H9 (cell line): ENCODE measurements at regions not wholly inside any gene's neighbourhood (a gene's known extent, or its start where the extent isn't known, plus 50 kb on each side); places are given as distances from the start of the nearest gene placed in this dataset.

Experiments
- DNase-seq: peaks from one replicate; pipeline ENCODE4 v3.0.0-alpha.2; 2017
- H2AFZ ChIP-seq: one replicate; pipeline ENCODE4 v1.6.1; 2013; ENCODE audit warnings: mild to moderate bottlenecking, low read length, control low read depth, moderate library complexity
- H2AK5ac ChIP-seq: 2 replicates; pipeline ENCODE4 v1.6.1; 2013; ENCODE audit warnings: low read length, control low read depth, mixed read lengths; ENCODE audit not compliant: insufficient read length
- H2BK120ac ChIP-seq: one replicate; pipeline ENCODE4 v1.6.1; 2013; ENCODE audit warnings: low read depth, mild to moderate bottlenecking, low read length, control low read depth, inconsistent platforms; ENCODE audit not compliant: poor library complexity, severe bottlenecking
- H2BK12ac ChIP-seq: 2 replicates; pipeline ENCODE4 v1.6.1; 2013; ENCODE audit warnings: low read length, control low read depth, mixed read lengths, low read depth; ENCODE audit not compliant: insufficient read length
- H2BK15ac ChIP-seq: 2 replicates; pipeline ENCODE4 v1.6.1; 2013; ENCODE audit warnings: low read depth, low read length, control low read depth
- H2BK20ac ChIP-seq: one replicate; pipeline ENCODE4 v1.6.1; 2013; ENCODE audit warnings: low read depth, mild to moderate bottlenecking, low read length, control low read depth, inconsistent platforms; ENCODE audit not compliant: poor library complexity, severe bottlenecking
- H2BK5ac ChIP-seq: 2 replicates; pipeline ENCODE4 v1.6.1; 2013; ENCODE audit warnings: low read length, control low read depth, mixed read lengths; ENCODE audit not compliant: insufficient read length
- H3K14ac ChIP-seq: 2 replicates; pipeline ENCODE4 v1.6.1; 2013; ENCODE audit warnings: low read length, control low read depth; ENCODE audit not compliant: insufficient read depth
- H3K18ac ChIP-seq: 2 replicates; pipeline ENCODE4 v1.6.1; 2013; ENCODE audit warnings: low read depth, mild to moderate bottlenecking, mixed read lengths, low read length, control low read depth; ENCODE audit not compliant: insufficient read length
- H3K23ac ChIP-seq: 2 replicates; pipeline ENCODE4 v1.6.1; 2013; ENCODE audit warnings: low read length, control low read depth, mixed read lengths, low read depth; ENCODE audit not compliant: insufficient read length
- H3K23me2 ChIP-seq: 2 replicates; pipeline ENCODE4 v1.6.1; 2013; ENCODE audit warnings: low read depth, mild to moderate bottlenecking, mixed read lengths, low read length, control low read depth; ENCODE audit not compliant: insufficient read length, poor library complexity, severe bottlenecking
- H3K27ac ChIP-seq: 2 replicates; pipeline ENCODE4 v1.5.1; 2013; ENCODE audit warnings: low read length, control low read depth, mixed read lengths, low read depth; ENCODE audit not compliant: insufficient read length
- H3K27me3 ChIP-seq: 2 replicates; pipeline ENCODE4 v1.6.1; 2013; ENCODE audit warnings: low read length, control low read depth, inconsistent platforms; ENCODE audit not compliant: insufficient read depth
- H3K4ac ChIP-seq: 2 replicates; pipeline ENCODE4 v1.6.1; 2013; ENCODE audit warnings: low read depth, mild to moderate bottlenecking, control low read depth, inconsistent platforms, low read length, moderate library complexity
- H3K4me1 ChIP-seq: 2 replicates; pipeline ENCODE4 v1.6.1; 2013; ENCODE audit warnings: low read length, control low read depth, inconsistent platforms; ENCODE audit not compliant: insufficient read depth
- H3K4me2 ChIP-seq: 2 replicates; pipeline ENCODE4 v1.6.1; 2013; ENCODE audit warnings: low read length, control low read depth, mixed read lengths; ENCODE audit not compliant: insufficient read length, insufficient read depth
- H3K56ac ChIP-seq: 2 replicates; pipeline ENCODE4 v1.6.1; 2013; ENCODE audit warnings: low read depth, mild to moderate bottlenecking, mixed read lengths, low read length, control low read depth; ENCODE audit not compliant: insufficient read length
- H3K79me1 ChIP-seq: 2 replicates; pipeline ENCODE4 v1.6.1; 2013; ENCODE audit warnings: low read depth, mild to moderate bottlenecking, moderate library complexity, low read length, control low read depth, inconsistent platforms; ENCODE audit not compliant: insufficient read depth, poor library complexity, severe bottlenecking
- H3K79me2 ChIP-seq: 2 replicates; pipeline ENCODE4 v1.6.1; 2013; ENCODE audit warnings: low read length, control low read depth, inconsistent platforms; ENCODE audit not compliant: insufficient read depth
- H3K9ac ChIP-seq: 2 replicates; pipeline ENCODE4 v1.6.1; 2013; ENCODE audit warnings: low read length, control low read depth, mixed read lengths; ENCODE audit not compliant: insufficient read length; ENCODE audit errors: extremely low read depth
- H3K9me3 ChIP-seq: one replicate; pipeline ENCODE4 v1.6.1; 2013; ENCODE audit warnings: low read depth, low read length, inconsistent platforms; ENCODE audit not compliant: control insufficient read depth
- H3T11ph ChIP-seq: one replicate; pipeline ENCODE4 v1.6.1; 2013; ENCODE audit warnings: mild to moderate bottlenecking, low read length, control low read depth, inconsistent platforms
- H4K20me1 ChIP-seq: one replicate; pipeline ENCODE4 v1.6.1; 2013; ENCODE audit not compliant: control insufficient read depth, insufficient read length, insufficient read depth
- H4K5ac ChIP-seq: 2 replicates; pipeline ENCODE4 v1.6.1; 2013; ENCODE audit warnings: low read depth, mild to moderate bottlenecking, mixed read lengths, low read length, control low read depth; ENCODE audit not compliant: insufficient read length
- H4K8ac ChIP-seq: replicated peaks from 2 replicates; pipeline ENCODE4 v1.6.1; 2013; ENCODE audit warnings: low read length, control low read depth, mixed read lengths, low read depth; ENCODE audit not compliant: insufficient read length
- H4K91ac ChIP-seq: 2 replicates; pipeline ENCODE4 v1.6.1; 2013; ENCODE audit warnings: low read depth, mild to moderate bottlenecking, moderate library complexity, mixed read lengths, low read length, control low read depth; ENCODE audit not compliant: insufficient read length
- H3K27ac Mint-ChIP-seq, 3 experiments: 2 replicates in 2 of 3; 3 replicates in 1 of 3; pipeline ENCODE4 v1.8.0; 2020 to 2021; ENCODE audit warnings: mixed read lengths in 3 of 3, mild to moderate bottlenecking in 1 of 3, moderate library complexity in 1 of 3
- H3K27me3 Mint-ChIP-seq: 2 replicates; pipeline ENCODE4 v1.8.0; 2021; ENCODE audit warnings: low read depth, mild to moderate bottlenecking, moderate library complexity, mixed read lengths
- H3K36me3 Mint-ChIP-seq, 3 experiments: 2 replicates in 2 of 3; 3 replicates in 1 of 3; pipeline ENCODE4 v1.8.0; 2020 to 2021; ENCODE audit warnings: low read depth in 3 of 3, mixed read lengths in 3 of 3; ENCODE audit not compliant: insufficient read depth in 1 of 3
- H3K4me1 Mint-ChIP-seq, 2 experiments: 2 replicates each; pipeline ENCODE4 v1.8.0; 2020; ENCODE audit warnings: mixed read lengths in 2 of 2
- H3K4me3 Mint-ChIP-seq, 2 experiments: 2 replicates in 1 of 2; 3 replicates in 1 of 2; pipeline ENCODE4 v1.8.0; 2020 to 2021; ENCODE audit warnings: mild to moderate bottlenecking in 2 of 2, mixed read lengths in 2 of 2, moderate library complexity in 1 of 2
- H3K9me3 Mint-ChIP-seq, 2 experiments: 2 replicates in 1 of 2; 3 replicates in 1 of 2; pipeline ENCODE4 v1.8.0; 2020; ENCODE audit warnings: mild to moderate bottlenecking in 2 of 2, mixed read lengths in 2 of 2, moderate library complexity in 1 of 2
- TF ChIP-seq, protein P1 (sequence below): fragments of 200-600 bp; sonication (generic); conservative IDR thresholded peaks from 3 replicates; pipeline ENCODE4 v1.8.0; 2021; ENCODE audit warnings: antibody characterized with exemption, mild to moderate bottlenecking

DNA sequence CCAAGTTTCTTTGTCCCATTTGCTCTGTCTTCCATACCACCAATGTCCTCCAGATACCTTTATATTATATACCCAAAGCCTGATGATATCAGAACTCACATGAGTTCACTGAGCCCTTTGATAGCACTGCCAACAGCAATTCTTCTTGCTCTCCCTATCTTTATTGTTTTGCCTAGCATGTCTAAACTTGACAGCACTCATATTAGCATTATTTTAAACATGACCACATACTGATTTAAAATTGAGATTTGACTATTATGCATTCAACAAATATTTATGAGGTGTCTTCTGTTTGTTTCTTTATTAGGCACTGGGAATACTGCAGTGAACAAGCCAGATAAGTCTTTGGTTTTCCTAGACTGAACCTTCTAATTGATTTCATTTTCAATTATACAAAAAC lies 587.3 kb upstream of the GCFC2 start:
- no peak overlapping the region for H3T11ph ChIP-seq
- H4K91ac ChIP-seq: no peak overlapping the region
- no peak overlapping the region for H4K8ac ChIP-seq
- no peak for DNase-seq
- no peak overlapping the region for H3K23ac ChIP-seq
- TF ChIP-seq, protein P1, sequence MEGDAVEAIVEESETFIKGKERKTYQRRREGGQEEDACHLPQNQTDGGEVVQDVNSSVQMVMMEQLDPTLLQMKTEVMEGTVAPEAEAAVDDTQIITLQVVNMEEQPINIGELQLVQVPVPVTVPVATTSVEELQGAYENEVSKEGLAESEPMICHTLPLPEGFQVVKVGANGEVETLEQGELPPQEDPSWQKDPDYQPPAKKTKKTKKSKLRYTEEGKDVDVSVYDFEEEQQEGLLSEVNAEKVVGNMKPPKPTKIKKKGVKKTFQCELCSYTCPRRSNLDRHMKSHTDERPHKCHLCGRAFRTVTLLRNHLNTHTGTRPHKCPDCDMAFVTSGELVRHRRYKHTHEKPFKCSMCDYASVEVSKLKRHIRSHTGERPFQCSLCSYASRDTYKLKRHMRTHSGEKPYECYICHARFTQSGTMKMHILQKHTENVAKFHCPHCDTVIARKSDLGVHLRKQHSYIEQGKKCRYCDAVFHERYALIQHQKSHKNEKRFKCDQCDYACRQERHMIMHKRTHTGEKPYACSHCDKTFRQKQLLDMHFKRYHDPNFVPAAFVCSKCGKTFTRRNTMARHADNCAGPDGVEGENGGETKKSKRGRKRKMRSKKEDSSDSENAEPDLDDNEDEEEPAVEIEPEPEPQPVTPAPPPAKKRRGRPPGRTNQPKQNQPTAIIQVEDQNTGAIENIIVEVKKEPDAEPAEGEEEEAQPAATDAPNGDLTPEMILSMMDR: no peak
- H2AK5ac ChIP-seq: no peak overlapping the region
- H2BK5ac ChIP-seq: no peak overlapping the region
- no peak overlapping the region for H3K9ac ChIP-seq
- H3K27me3 ChIP-seq: no peaks in the 10 kb centered on the region
- no peaks in the 10 kb centered on the region for H4K20me1 ChIP-seq
- no peaks in the 10 kb centered on the region for H3K9me3 ChIP-seq
- H3K4me2 ChIP-seq: no peak overlapping the region
- no peaks in the 10 kb centered on the region for H3K23me2 ChIP-seq
- no peaks in the 10 kb centered on the region; a peak in 1 of 5 replicates for H3K9me3 Mint-ChIP-seq
- no peak overlapping the region for H2BK12ac ChIP-seq
- H2BK20ac ChIP-seq: no peak overlapping the region
- no peak overlapping the region for H3K14ac ChIP-seq
- H2BK15ac ChIP-seq: no peak overlapping the region
- H4K5ac ChIP-seq: no peak overlapping the region
- H3K79me1 ChIP-seq: no peaks in the 10 kb centered on the region
- H3K27ac Mint-ChIP-seq: no peak overlapping the region
- no peak overlapping the region for H3K4me3 Mint-ChIP-seq
- H3K4me1 Mint-ChIP-seq: peaks cover 0 to 6% of the 10 kb centered on the region in 2 experiments; a peak in 2 of 4 replicates
- no peaks in the 10 kb centered on the region for H3K27me3 Mint-ChIP-seq
- no peaks in the 10 kb centered on the region for H3K4me1 ChIP-seq
- no peak overlapping the region for H3K27ac ChIP-seq
- no peak overlapping the region for H3K56ac ChIP-seq
- H3K18ac ChIP-seq: no peak overlapping the region
- no peak overlapping the region for H3K4ac ChIP-seq
- no peak overlapping the region for H2BK120ac ChIP-seq
- H3K79me2 ChIP-seq: no peaks in the 10 kb centered on the region
- H2AFZ ChIP-seq: no peak overlapping the region
- no peaks in the 10 kb centered on the region for H3K36me3 Mint-ChIP-seq
